Fibroblast of skin of scalp (primary cell): ENCODE measurements at regions not wholly inside any gene's neighbourhood (a gene's known extent, or its start where the extent isn't known, plus 50 kb on each side); places are given as distances from the start of the nearest gene placed in this dataset.
A peak's percentile ranks its signal among the peaks of the same experiment; 100 is the strongest.
"Not testable (repeated sequence)": the region's sequence is repeated elsewhere in the genome, so short reads cannot be mapped to it uniquely, and the experiment has no call there.

Experiments used
- DNase-seq: peaks from one replicate; pipeline ENCODE4 v3.0.0-alpha.2; 2013

DNA sequence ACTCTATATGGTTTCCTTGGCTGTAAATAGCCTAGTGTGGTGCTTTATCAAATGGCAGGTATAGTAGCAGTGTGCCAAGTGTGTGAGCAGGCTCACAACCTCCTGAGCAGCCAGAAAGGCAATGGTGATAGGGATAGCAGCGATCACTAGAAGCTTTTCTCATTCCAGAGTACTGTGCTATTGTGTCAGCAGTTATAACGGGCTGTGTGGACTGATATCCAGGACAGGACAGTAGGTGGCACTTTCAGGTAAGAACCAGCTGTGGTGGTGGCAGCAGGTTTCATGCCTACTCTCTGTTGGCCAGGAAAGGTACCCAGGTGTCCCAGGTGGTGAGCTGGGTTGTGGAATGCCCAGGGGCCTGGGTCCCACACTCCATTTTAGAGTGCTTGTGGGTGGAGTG is 448.8 kb upstream of the BTBD3 start:
- DNase-seq: no peak

DNA sequence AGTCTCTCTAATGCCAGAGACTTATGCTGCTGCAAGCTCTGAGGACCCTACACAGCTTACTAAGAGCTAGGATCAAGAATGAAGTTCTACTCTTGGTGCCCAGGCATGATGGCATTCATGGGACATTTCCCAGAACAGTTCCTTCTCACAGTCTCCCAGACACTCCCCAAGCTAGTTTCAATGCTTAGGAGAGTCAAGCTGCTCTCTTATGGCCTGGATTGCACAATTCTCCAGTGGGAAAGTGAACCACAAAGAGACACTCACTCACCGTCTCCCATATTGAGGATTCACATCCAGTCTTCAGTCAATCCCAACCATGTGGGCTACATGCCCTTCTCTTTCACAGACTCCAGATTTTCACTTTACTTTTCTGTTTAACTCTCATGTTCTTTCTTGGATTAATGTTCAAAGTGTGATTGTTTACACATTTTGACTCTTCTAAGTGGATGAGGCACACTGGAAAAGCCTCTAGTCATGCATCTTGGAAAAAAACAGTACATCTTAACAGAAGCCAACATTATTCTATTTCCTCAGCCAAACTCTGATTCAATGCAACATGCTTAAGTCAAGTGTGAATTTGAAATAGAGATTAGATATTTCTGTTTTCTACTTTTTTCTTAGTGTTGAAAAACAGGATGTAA is 447.8 kb upstream of the BTBD3 start:
- no peak for DNase-seq

DNA sequence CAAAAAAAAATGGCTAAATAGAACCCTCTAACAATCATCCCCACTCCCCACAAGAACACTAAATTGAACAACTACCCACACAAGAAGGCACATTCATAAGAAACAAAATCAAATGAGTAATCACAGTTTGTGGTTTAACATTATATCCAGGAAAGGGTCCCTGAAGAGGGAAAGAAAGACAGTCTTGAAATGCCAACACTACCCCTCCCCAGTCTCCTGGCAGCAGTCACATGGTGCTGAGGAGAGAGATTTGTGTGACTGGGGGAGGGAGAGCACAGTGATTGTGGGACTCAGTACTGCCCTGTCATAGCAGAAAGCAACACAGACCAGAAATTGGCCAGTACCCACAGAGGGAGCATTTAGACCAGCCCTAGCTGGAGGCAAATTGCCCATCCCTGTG is 443.7 kb upstream of the BTBD3 start:
- no peak for DNase-seq

GRCh38 chr20:11483697-11484096 is 434.0 kb upstream of the BTBD3 start:
- no peak for DNase-seq

GRCh38 chr20:11484479-11484878 is 433.2 kb upstream of the BTBD3 start:
- no peak for DNase-seq

DNA sequence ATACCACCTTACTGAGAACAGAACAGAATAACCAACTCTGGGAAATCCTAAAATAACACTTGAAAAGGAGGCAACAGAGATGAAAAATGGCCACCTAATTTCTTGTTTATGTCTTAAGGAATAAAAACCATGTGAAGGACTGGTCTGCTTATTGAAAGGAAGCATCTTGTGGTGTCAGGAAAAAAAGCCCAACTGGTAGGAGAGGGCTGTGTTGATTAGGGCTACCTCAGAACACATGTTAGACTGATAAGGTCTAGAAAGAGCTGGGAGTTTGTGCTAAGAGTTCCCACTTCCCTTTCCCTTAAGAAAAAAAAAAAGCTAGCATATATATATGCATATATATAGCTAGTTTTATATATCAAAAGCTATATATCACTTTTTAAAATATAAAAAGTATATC is 425.3 kb upstream of the BTBD3 start:
- DNase-seq: no peak

- no peak for DNase-seq
Measured at GRCh38 chr20:11492846-11493245, 424.8 kb upstream of the BTBD3 start.

DNA sequence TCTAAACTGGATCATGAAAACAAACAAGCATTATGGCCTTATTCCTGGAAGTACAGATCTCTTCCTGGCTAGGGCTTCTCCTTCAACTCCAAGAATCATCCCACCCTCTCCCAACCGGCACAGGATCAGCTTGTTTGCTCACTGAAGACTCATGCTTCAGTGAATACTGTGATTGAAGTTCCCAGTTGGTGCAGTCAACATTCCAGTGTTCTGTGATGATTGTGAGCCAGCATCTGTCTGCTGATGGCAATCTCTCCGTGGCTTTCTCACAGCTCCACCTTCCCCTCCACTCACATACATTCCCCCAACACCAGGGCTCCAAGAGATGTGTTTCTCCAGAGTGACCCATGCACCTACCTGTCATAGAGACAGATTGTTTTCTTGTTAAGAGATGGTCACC is 421.3 kb upstream of the BTBD3 start:
- DNase-seq: peak; percentile 8

DNA sequence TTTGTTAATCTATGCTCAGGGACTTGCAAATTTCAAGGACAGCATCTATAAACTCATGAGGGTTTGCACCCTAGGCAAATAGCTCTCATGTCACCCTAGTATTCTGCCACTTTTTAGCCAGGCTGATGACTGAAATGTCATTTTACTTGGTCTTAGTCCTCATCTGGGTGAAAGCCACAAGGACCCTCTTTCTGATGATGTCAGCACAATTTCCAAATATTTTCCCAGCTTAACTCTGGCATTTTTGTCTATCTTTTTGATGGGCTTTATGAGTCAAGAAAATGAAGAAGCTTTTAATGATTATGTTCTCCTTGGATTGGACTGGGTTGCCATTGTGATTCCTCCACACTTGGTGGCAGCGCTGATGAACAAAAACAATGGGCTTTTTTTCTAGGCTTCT is 420.1 kb upstream of the BTBD3 start:
- DNase-seq: peak; percentile 27

DNA sequence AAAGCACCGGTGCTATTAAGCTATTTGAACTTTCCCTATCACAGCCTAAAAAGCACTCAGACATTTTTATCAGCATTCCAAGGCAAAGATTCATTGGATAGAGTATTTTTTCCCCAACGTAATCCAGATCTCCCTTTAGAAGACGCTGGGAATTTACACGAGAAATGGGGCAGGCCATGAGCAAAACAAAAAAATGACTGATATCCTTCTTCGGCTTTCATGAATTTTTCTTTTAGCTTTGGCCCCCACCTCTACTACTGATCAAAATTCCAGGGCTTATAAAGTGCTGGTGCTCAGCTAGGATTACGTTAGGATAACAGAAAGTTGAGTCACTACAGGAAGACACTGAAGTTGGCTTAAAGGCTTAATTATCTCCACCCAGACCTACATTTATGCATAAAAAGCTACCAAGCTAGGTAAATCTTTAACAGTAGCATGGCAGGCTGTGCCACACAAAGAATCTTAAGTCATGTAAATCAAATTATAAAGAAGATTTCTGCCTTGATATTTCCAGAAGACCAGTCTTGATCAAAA is 418.5 kb upstream of the BTBD3 start:
- no peak for DNase-seq

- no peak for DNase-seq
Measured at GRCh38 chr20:11502061-11502460, 415.6 kb upstream of the BTBD3 start.

DNA sequence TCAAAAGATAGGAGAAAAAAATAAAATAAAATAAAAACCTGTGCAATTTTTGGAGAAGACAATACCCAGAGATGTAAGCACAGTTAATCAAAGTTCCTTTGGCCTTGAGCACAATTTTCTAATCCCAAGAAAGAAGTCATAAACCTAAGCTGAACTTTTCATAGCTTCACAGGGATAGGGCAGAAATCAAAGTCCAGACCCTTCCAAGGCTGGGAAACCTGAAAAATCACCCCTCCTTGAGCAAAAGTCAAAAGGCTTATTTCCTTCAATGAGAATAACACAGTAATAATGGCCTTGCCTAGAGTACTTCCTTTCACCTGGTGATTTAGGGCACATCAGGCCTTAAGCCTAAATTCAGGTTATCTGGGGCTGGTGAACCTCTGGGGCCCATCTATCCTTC is 415.0 kb upstream of the BTBD3 start:
- DNase-seq: no peak

- DNase-seq: no peak
Measured at GRCh38 chr20:11509776-11510175, 407.9 kb upstream of the BTBD3 start.

DNA sequence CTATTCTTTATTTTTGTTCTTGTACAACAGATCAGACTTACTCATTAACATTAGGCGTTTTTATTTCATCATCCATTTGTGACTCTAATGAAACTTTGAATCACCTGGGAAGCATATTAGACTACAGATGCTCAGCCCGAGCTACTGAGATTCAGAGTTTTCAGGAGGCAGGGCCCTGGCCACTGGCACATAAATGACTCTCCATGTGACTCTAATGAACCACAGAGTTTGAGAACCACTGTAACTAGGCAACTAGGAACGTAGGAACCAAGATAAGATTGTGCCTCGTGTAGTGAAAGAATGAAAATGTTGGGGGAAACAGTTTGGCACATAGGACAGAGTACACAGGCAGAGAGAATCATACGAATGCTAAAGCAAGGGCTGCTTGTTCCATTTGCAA is 405.9 kb upstream of the BTBD3 start:
- no peak for DNase-seq

DNA sequence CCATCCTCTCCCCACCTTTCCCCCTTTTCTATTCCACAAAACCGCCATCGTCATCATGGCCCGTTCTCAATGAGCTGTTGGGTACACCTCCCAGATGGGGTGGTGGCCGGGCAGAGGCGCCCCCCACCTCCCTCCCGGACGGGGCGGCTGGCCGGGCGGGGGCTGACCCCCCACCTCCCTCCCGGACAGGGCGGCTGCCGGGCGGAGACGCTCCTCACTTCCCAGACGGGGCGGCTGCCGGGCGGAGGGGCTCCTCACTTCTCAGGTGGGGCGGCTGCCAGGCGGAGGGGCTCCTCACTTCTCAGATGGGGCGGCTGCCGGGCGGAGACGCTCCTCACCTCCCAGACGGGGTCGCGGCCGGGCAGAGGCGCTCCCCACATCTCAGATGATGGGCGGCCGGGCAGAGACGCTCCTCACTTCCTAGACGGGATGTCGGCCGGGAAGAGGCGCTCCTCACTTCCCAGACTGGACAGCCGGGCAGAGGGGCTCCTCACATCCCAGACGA is 404.4 kb upstream of the BTBD3 start:
- not testable (repeated sequence) for DNase-seq

DNA sequence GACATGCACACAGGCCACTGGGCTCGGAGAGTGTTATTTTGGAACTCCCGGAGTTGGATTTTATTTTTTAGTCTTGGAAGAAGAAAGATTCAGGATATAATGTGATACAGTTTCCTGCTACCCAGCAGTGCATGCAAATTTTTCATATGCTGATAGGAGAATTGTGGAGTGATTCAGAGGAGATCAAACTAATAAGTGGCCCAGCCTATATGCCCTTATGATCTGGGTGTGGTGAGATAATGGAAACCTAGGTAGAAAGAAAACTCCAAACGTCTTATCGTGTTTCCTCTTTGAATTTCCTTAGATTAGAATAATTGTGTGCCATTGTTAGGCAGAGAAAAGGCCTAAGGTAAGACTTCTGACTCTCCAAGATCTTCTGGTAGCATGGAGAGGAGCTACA is 401.2 kb upstream of the BTBD3 start:
- no peak for DNase-seq

GRCh38 chr20:11520596-11520995 is 397.1 kb upstream of the BTBD3 start:
- peak; percentile 36 for DNase-seq

- no peak for DNase-seq
Measured at GRCh38 chr20:11521476-11522365, 396.0 kb upstream of the BTBD3 start.

DNA sequence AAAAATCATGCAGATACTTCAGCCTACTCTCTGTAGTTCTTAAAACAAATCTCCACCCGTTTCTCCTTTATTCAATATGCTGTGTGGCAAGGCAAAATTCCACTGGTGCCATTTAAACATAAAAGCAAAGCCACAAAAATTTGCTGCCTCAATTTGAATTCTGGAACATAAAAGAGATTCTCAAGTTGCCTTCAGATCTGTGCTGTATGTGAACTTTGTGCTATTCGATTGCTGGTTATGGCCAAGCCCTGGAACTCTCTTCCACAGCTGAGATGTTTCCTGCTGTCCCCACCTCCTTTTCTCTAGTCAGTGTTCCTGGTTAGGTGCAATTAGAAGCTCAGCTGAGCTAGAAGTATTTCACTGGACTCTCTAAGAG is 395.3 kb upstream of the BTBD3 start:
- peak; percentile 44 for DNase-seq

GRCh38 chr20:11529047-11529446 is 388.6 kb upstream of the BTBD3 start:
- no peak for DNase-seq

DNA sequence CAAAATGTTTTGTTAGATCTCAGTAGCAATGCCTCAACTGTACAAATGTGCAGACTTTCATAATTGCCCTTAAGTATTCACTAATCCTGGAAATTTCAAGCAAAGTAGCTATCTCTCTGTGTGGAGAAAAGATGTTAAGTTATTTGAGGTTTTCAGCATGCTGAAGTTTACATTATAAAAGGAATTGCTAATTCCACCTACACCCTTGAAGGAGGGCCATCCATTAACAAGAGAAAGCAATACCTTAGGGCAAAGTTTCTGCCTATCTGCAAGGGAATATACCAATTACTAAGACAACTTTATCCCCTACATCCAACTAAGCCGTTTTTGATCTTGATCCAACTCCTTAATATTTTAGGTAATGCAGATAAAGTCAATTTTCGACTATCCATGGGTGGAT is 380.7 kb upstream of the BTBD3 start:
- DNase-seq: no peak

GRCh38 chr20:11539450-11539849 is 378.2 kb upstream of the BTBD3 start:
- no peak for DNase-seq

- DNase-seq: no peak
Measured at GRCh38 chr20:11540558-11540957, 377.1 kb upstream of the BTBD3 start.

DNA sequence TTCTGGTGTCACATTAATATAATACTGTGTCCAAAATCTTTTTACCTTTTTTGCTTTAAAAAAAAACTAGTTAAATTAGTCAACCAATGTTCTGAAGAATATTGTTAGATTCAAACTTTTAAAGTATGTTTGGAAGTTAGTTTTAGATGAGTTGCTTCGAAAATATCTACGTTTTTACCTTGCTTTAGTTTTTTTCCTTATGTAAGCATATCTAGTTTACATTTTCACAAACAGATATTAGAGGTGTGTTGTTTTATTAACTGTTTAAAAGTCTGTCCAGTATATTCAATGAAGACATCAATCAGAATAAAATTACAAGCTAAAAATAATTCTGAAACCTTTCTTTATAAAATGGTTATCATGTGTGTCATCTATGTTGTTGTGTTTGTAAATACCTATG is 375.0 kb upstream of the BTBD3 start:
- DNase-seq: no peak
